GM23338 (cell line): ENCODE measurements at regions not wholly inside any gene's neighbourhood (a gene's known extent, or its start where the extent isn't known, plus 50 kb on each side); places are given as distances from the start of the nearest gene placed in this dataset.

Experiments
- CREB1 ChIP-seq: fragments of 250-450 bp; sonication (Bioruptor Pico); IDR thresholded peaks from 2 replicates; pipeline ENCODE4 v1.5.0; 2020; ENCODE audit warnings: low read depth, mild to moderate bottlenecking, moderate library complexity
- CTCF ChIP-seq, 2 experiments: fragments of 200-600 bp in 1 of 2; sonication (generic) in 1 of 2; conservative IDR thresholded peaks; 2 replicates each; pipeline versions ENCODE4 v1.5.1 to v1.6.1; 2016 to 2017; ENCODE audit warnings: antibody characterized with exemption in 2 of 2, low read depth in 2 of 2, mild to moderate bottlenecking in 2 of 2, moderate library complexity in 1 of 2
- ETS1 ChIP-seq: IDR thresholded peaks from 2 replicates; pipeline ENCODE4 v1.6.1; 2016; ENCODE audit warnings: antibody characterized with exemption
- EZH2 ChIP-seq: fragments of 200-600 bp; sonication (generic); IDR thresholded peaks from one replicate; pipeline ENCODE4 v1.8.0; 2017; ENCODE audit warnings: antibody characterized with exemption, mild to moderate bottlenecking, low read depth; ENCODE audit not compliant: unreplicated experiment
- EZH2phosphoT487 ChIP-seq: fragments of 200-600 bp; sonication (generic); IDR thresholded peaks from one replicate; pipeline ENCODE4 v1.8.1; 2018; ENCODE audit warnings: antibody characterized with exemption; ENCODE audit not compliant: unreplicated experiment
- JUNB ChIP-seq: IDR thresholded peaks from one replicate; pipeline ENCODE4 v1.6.1; 2016; ENCODE audit warnings: antibody characterized with exemption; ENCODE audit not compliant: unreplicated experiment
- NANOG ChIP-seq: IDR thresholded peaks from 2 replicates; pipeline ENCODE4 v1.6.1; 2016; ENCODE audit warnings: antibody characterized with exemption, borderline replicate concordance
- POLR2AphosphoS5 ChIP-seq: IDR thresholded peaks from 2 replicates; pipeline ENCODE4 v1.6.1; 2016; ENCODE audit warnings: antibody characterized with exemption, low read depth
- REST ChIP-seq: IDR thresholded peaks from one replicate; pipeline ENCODE4 v1.6.1; 2018; ENCODE audit warnings: antibody characterized with exemption; ENCODE audit not compliant: unreplicated experiment
- ZNF114 ChIP-seq: fragments of 250-450 bp; sonication (Bioruptor Pico); IDR thresholded peaks from 2 replicates; pipeline ENCODE4 v1.5.0; 2020; ENCODE audit warnings: mild to moderate bottlenecking, moderate library complexity
- ZNF462 ChIP-seq: fragments of 250-450 bp; sonication (Bioruptor Pico); IDR thresholded peaks from 2 replicates; pipeline ENCODE4 v1.5.0; 2020; ENCODE audit warnings: mild to moderate bottlenecking, moderate library complexity

- TF ChIP-seq NANOG (no peak), CTCF (conservative IDR thresholded peaks at IDR 0.05; ENCODE audit: low read depth in 2 of 2) (no peak), REST (no peak), JUNB (no peak), EZH2 (no peak), POLR2AphosphoS5 (no peak), ETS1 (no peak), EZH2phosphoT487 (no peak), CREB1 (CRISPR knock-in tag) (no peak), ZNF462 (CRISPR knock-in tag) (no peak), ZNF114 (CRISPR knock-in tag) (no peak)
Measured at GRCh38 chr6:141418076-141418475, 714.6 kb upstream of the GJE1 start.
